Cardiac fibroblast (primary cell): ENCODE measurements at regions not wholly inside any gene's neighbourhood (a gene's known extent, or its start where the extent isn't known, plus 50 kb on each side); places are given as distances from the start of the nearest gene placed in this dataset.

Experiments
- DNase-seq, 2 donors: peaks; one replicate each; pipeline versions ENCODE4 v3.0.0 to v3.0.0-alpha.2; 2010; ENCODE audit warnings: low read depth in 2 of 2
- H3K4me3 ChIP-seq, 2 donors: replicated peaks in 1 of 2; 1 replicate in 1 of 2; 2 replicates in 1 of 2; pipeline ENCODE4 v1.5.1; 2011; ENCODE audit warnings: low read depth in 2 of 2, low read length in 2 of 2, mild to moderate bottlenecking in 2 of 2, moderate library complexity in 1 of 2
- TF ChIP-seq, protein P1 (sequence below): IDR thresholded peaks from one replicate; pipeline ENCODE4 v1.5.1; 2011; ENCODE audit warnings: low read depth, mild to moderate bottlenecking, low read length, inconsistent platforms

DNA sequence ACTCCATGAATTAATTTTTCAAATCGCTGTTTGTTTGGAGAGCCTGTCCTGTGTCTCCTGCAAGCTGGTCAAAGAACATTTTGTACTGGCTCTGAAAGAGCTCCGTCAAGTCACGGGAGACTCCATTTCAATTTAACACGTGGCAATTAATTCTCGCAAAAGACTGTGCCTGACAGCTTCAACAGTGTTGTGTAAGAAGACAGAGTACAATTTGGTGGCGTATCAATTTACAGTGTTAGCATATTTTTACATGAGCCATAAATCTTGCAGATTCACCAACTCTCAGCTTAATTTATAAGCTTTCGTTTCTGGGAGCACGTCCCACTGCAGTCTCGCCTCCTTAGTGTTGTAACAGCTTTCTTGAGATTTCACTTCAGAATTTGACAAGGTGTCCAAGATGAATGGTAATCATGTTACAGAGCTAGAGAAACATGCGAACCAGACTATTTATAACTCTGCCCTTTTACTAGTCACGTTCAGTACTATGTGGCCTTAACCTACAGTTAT, 70.8 kb downstream of the RWDD4 start:
- DNase-seq, result peak in 1 of 2 donors; percentile 40
- TF ChIP-seq, protein P1, sequence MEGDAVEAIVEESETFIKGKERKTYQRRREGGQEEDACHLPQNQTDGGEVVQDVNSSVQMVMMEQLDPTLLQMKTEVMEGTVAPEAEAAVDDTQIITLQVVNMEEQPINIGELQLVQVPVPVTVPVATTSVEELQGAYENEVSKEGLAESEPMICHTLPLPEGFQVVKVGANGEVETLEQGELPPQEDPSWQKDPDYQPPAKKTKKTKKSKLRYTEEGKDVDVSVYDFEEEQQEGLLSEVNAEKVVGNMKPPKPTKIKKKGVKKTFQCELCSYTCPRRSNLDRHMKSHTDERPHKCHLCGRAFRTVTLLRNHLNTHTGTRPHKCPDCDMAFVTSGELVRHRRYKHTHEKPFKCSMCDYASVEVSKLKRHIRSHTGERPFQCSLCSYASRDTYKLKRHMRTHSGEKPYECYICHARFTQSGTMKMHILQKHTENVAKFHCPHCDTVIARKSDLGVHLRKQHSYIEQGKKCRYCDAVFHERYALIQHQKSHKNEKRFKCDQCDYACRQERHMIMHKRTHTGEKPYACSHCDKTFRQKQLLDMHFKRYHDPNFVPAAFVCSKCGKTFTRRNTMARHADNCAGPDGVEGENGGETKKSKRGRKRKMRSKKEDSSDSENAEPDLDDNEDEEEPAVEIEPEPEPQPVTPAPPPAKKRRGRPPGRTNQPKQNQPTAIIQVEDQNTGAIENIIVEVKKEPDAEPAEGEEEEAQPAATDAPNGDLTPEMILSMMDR, result no peak
- no peak overlapping the region for H3K4me3 ChIP-seq

DNA sequence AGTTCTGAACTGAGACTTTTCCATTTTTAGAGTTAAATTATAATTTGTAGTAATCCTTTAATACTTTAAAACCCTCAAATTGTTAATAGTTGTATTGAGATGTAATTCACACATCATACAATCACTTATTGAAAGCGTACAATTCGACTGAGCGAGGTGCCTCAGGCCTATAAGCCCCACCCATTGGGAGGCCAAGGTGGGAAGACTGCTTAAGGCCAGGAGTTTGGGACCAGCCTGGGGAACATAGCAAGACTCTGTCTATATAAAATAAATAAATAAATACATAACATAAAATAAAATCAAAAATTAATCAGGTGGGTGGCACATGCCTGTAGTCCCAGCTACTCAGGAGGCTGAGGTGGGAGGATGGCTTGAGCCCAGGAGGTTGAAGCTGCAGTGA, 70.3 kb downstream of the RWDD4 start:
- TF ChIP-seq, protein P1, result no peak
- DNase-seq, result no peak
- no peak overlapping the region for H3K4me3 ChIP-seq

DNA sequence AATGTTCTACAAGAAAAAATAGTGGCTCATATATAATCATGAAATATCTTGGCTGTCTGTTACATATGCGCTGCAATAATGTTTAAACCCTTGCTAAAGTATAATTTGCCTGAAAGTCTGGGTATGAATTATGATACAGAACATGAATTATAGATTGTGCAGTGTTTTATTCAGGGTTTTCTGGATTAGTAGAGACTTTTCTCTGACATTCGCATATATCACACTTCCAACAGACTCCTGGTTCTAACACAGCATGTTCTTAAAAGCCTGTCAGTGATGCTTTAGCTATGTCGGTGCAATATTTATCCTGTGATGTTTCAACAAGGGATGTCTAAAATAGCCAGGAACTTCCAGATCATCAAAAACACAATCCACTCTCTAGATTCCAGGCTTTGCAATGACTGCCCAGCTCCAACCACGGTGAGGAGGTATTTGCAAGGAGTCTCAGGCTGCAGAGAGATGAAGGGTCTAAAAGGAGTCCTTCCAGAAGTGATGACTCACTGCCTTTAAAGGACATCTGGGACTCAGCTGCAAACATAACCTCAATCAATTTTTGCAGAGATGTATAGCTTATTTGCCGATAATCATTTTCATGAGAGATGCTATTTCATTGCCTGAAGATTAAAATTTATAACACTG, 69.4 kb downstream of the RWDD4 start:
- no peak for DNase-seq
- no peak overlapping the region for H3K4me3 ChIP-seq
- TF ChIP-seq, protein P1, result no peak
